Choroid plexus epithelial cell (primary cell): ENCODE measurements at regions not wholly inside any gene's neighbourhood (a gene's known extent, or its start where the extent isn't known, plus 50 kb on each side); places are given as distances from the start of the nearest gene placed in this dataset.

Experiments
- DNase-seq: peaks from one replicate; pipeline ENCODE4 v3.0.0-alpha.2; 2010; ENCODE audit warnings: low read depth
- H3K4me3 ChIP-seq: 2 replicates; pipeline ENCODE4 v1.5.1; 2011; ENCODE audit warnings: low read depth, mild to moderate bottlenecking, control low read depth, low read length, moderate library complexity
- TF ChIP-seq, protein P1 (sequence below): conservative IDR thresholded peaks from 2 replicates; pipeline ENCODE4 v1.5.1; 2011; ENCODE audit warnings: low read depth, mild to moderate bottlenecking, control low read depth, inconsistent platforms, low read length, moderate library complexity

DNA sequence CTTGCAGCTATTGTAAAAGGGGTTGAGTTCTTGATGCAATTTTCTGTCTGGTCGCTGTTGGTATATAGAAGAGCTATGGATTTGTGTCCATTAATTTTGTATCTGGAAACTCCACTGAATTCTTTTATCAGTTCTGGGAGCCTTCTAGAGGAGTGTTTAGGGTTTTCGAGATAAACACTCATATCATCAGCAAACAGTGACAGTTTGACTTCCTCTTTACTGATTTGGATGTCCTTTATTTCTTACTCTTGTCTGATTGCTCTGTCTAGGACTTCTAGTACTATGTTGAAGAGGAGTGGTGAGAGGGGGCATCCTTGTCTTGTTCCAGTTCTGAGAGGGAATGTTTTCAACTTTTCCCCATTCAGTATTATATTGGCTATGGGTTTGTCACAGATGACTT, 120.8 kb upstream of the SSTR4 start:
- TF ChIP-seq, protein P1, sequence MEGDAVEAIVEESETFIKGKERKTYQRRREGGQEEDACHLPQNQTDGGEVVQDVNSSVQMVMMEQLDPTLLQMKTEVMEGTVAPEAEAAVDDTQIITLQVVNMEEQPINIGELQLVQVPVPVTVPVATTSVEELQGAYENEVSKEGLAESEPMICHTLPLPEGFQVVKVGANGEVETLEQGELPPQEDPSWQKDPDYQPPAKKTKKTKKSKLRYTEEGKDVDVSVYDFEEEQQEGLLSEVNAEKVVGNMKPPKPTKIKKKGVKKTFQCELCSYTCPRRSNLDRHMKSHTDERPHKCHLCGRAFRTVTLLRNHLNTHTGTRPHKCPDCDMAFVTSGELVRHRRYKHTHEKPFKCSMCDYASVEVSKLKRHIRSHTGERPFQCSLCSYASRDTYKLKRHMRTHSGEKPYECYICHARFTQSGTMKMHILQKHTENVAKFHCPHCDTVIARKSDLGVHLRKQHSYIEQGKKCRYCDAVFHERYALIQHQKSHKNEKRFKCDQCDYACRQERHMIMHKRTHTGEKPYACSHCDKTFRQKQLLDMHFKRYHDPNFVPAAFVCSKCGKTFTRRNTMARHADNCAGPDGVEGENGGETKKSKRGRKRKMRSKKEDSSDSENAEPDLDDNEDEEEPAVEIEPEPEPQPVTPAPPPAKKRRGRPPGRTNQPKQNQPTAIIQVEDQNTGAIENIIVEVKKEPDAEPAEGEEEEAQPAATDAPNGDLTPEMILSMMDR: no peak
- DNase-seq: no peak
- no peak overlapping the region for H3K4me3 ChIP-seq

GRCh38 chr20:22915512-22915911, 119.6 kb upstream of the SSTR4 start:
- no peak overlapping the region for H3K4me3 ChIP-seq
- TF ChIP-seq, protein P1: no peak
- no peak for DNase-seq

DNA sequence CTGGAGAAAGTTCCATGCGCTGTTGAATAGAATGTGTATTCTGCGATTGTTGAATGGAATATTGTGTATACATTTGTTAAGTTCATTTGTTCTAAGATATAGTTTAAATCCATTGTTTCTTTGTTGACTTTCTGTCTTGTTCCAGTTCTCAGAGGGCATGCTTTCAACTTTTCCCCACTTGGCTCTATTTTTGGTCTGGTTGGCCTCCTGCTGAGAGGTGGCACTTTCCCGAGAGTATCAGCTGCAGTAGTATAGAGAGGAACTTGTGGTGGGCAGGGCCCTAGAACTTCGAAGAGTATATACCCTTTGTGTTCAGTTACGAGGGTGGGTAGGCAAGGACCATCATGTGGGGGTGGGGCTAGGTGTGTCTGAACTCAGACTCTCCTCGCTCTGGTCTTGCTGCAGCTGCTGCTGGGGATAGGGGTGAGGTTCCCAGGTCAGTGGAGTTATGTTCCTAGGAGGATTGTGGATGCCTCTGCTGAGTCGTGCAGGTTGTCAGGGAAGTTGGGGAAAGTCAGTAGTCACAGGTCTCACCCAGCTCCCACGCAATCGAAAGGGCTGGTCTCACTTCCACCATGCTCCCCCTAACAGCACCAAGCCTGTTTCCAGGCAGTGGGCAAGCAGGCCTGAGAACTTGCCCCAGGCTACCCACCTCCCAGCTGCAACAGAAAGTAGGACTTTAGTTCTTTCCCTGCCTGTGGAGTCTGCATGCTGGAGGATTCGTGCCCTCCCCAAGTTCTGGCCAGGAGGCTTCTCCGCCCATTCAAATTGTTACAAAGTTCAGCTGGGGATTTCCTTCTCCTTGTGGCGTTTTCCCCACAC, 118.9 kb upstream of the SSTR4 start:
- TF ChIP-seq, protein P1: no peak
- no peak for DNase-seq
- H3K4me3 ChIP-seq: no peak overlapping the region

- H3K4me3 ChIP-seq: no peak overlapping the region
- TF ChIP-seq, protein P1: no peak
- DNase-seq: peak; percentile 41
Observed at GRCh38 chr20:22918286-22918983, 116.7 kb upstream of the SSTR4 start.

GRCh38 chr20:22920898-22921297, 114.2 kb upstream of the SSTR4 start:
- H3K4me3 ChIP-seq: no peak overlapping the region
- no peak for DNase-seq
- TF ChIP-seq, protein P1: no peak

DNA sequence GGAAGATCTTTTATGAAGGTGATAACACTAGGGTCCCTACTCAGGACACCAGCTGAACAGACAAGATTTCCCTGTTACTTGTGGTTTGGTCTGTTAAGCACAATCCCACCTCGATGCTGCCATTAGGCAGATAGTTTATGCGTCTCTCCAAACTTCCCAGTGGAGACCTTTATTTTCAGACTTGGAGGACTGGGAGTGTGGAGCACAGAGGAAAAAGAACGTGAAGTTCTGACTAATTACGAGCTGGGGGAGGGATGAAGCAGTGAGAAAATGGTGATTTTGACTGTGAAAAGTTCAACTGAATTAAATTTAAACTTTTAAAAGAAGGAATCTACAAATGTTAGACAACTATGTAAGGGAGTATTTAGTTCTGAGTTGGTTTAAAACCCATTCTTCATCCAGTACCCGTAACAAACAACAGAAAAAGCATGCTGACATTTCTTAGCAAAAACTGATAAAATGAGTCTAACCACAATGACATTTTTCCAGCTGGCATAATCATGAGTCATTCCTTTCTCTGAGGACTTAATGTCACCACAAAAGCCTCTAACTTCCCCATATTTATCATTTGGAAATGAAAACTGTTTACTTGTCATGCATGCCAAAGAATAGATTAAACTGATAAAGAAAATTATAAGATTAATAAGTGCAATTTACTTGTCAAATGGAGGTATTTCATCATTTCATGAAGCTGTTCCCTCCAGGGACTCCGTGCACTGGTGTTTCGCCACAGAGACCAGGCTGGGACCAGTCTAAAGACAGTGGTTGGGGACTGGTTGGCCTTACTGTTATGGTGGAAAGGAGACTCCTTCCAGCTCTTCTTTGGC, 113.3 kb upstream of the SSTR4 start:
- TF ChIP-seq, protein P1: no peak
- H3K4me3 ChIP-seq: no peak overlapping the region
- DNase-seq: peak; percentile 71
